ENCODE measurements at regions not wholly inside any gene's neighbourhood (a gene's known extent, or its start where the extent isn't known, plus 50 kb on each side); places are given as distances from the start of the nearest gene placed in this dataset.
"Not testable (repeated sequence)": the region's sequence is repeated elsewhere in the genome, so short reads cannot be mapped to it uniquely, and the experiment has no call there.

- FAIRE-seq (peak; percentile 83), DNase-seq (ENCODE audit: extremely low spot score, insufficient read length, low read depth) (no peak)
Measured at GRCh38 chr12:75944097-75944904, 87.3 kb downstream of the PHLDA1 start.

- DNase-seq (ENCODE audit: extremely low spot score, insufficient read length, low read depth), result no peak
- no peak for FAIRE-seq
Measured at GRCh38 chr12:75943730-75944096, 87.9 kb downstream of the PHLDA1 start.

GRCh38 chr12:75941661-75942060 is 89.9 kb downstream of the PHLDA1 start:
- not testable (repeated sequence) for FAIRE-seq; DNase-seq (ENCODE audit: extremely low spot score, insufficient read length, low read depth)

GRCh38 chr12:75939016-75939642 is 92.4 kb downstream of the PHLDA1 start:
- FAIRE-seq (no peak), DNase-seq (ENCODE audit: extremely low spot score, insufficient read length, low read depth) (no peak)

- DNase-seq (ENCODE audit: extremely low spot score, insufficient read length, low read depth) (no peak), FAIRE-seq (no peak)
Measured at GRCh38 chr12:75938189-75938588, 93.4 kb downstream of the PHLDA1 start.

GRCh38 chr12:75937486-75937885 is 94.1 kb downstream of the PHLDA1 start:
- FAIRE-seq (no peak), DNase-seq (ENCODE audit: extremely low spot score, insufficient read length, low read depth) (no peak)

GRCh38 chr12:75936515-75937440 is 94.8 kb downstream of the PHLDA1 start:
- DNase-seq (ENCODE audit: extremely low spot score, insufficient read length, low read depth), result no peak
- FAIRE-seq, result no peak

- DNase-seq (ENCODE audit: extremely low spot score, insufficient read length, low read depth), result no peak
- FAIRE-seq, result no peak
Measured at GRCh38 chr12:75935539-75936242, 95.9 kb downstream of the PHLDA1 start.

GRCh38 chr12:75933101-75933500 is 98.5 kb downstream of the PHLDA1 start:
- no peak for DNase-seq (ENCODE audit: extremely low spot score, insufficient read length, low read depth)
- FAIRE-seq, result no peak

- FAIRE-seq (no peak), DNase-seq (ENCODE audit: extremely low spot score, insufficient read length, low read depth) (no peak)
Measured at GRCh38 chr12:75932241-75932640, 99.3 kb downstream of the PHLDA1 start.

- no peak for DNase-seq (ENCODE audit: extremely low spot score, insufficient read length, low read depth)
- no peak for FAIRE-seq
Measured at GRCh38 chr12:75923964-75924666, 107.5 kb downstream of the PHLDA1 start.

GRCh38 chr12:75922944-75923642 is 108.5 kb downstream of the PHLDA1 start:
- no peak for DNase-seq (ENCODE audit: extremely low spot score, insufficient read length, low read depth)
- FAIRE-seq, result no peak

GRCh38 chr12:75921622-75922289 is 109.8 kb downstream of the PHLDA1 start:
- no peak for DNase-seq (ENCODE audit: extremely low spot score, insufficient read length, low read depth)
- FAIRE-seq, result no peak

- no peak for FAIRE-seq
- no peak for DNase-seq (ENCODE audit: extremely low spot score, insufficient read length, low read depth)
Measured at GRCh38 chr12:75917715-75918114, 113.9 kb downstream of the PHLDA1 start.

- peak; percentile 69 for FAIRE-seq
- DNase-seq (ENCODE audit: extremely low spot score, insufficient read length, low read depth), result no peak
Measured at GRCh38 chr12:75917083-75917482, 114.5 kb downstream of the PHLDA1 start.

- no peak for FAIRE-seq
- DNase-seq (ENCODE audit: extremely low spot score, insufficient read length, low read depth), result no peak
Measured at GRCh38 chr12:75913502-75914351, 117.8 kb downstream of the PHLDA1 start.

Measured in GM18507 (cell line).